K562 (cell line): ENCODE measurements at regions not wholly inside any gene's neighbourhood (a gene's known extent, or its start where the extent isn't known, plus 50 kb on each side); places are given as distances from the start of the nearest gene placed in this dataset.
"Not testable (repeated sequence)": the region's sequence is repeated elsewhere in the genome, so short reads cannot be mapped to it uniquely, and the experiment has no call there.

ENCODE experiments used
- ATAC-seq: fragments of 200-7000 bp; cut with Tn5 transposase; 3 replicates; pipeline ENCODE4 v1.9.1; 2020; ENCODE audit warnings: moderate library complexity
- BruUV-seq: library from RNA; stranded (reverse); fragments of 400-500 nt; replicated peaks from 2 replicates; lab custom pipeline; 2021; lab: Mats Ljungman, UMichigan
- CTCF ChIA-PET: fragments of 300-600 bp; formaldehyde crosslinking; extraction: SDS; loops from one replicate; lab custom pipeline; 2021; ENCODE audit warnings: low intra/inter-chr PET ratio; lab: Yijun Ruan, JAX
- POLR2A ChIA-PET: fragments of 300-600, 350-650 bp; sonication (Branson Sonifier 250); formaldehyde crosslinking; extraction: SDS; loops from one replicate; lab custom pipeline; 2021; ENCODE audit warnings: antibody characterized with exemption, inconsistent platforms; lab: Yijun Ruan, JAX
- DNase-seq, 4 experiments: peaks; one replicate each; pipeline versions ENCODE4 v3.0.0 to v3.0.0-alpha.2; 2011 to 2018; ENCODE audit warnings: low spot score in 3 of 4, mixed read lengths in 3 of 4; ENCODE audit errors: extremely low read depth in 1 of 4
- FAIRE-seq: peaks from 2 replicates; lab custom pipeline; 2011; peaks lifted over from hg19 to GRCh38; lab: Jason Lieb, UNC
- H2AFZ ChIP-seq: 2 replicates; pipeline ENCODE4 v1.6.0; 2011; ENCODE audit warnings: low read depth, low read length, control low read depth, inconsistent platforms
- H3K27ac ChIP-seq: fragments of 200-600 bp; 3 replicates; pipeline ENCODE4 v1.8.0; 2011; ENCODE audit warnings: low read depth, mild to moderate bottlenecking, control low read depth, inconsistent platforms, low read length, moderate library complexity, mixed read lengths; ENCODE audit errors: extremely low read depth
- H3K27me3 ChIP-seq, 2 experiments: fragments of 300-600 bp in 1 of 2; 2 replicates in 1 of 2; 3 replicates in 1 of 2; pipeline versions ENCODE4 v1.6.0 to v1.8.0; 2011; ENCODE audit warnings: inconsistent platforms in 2 of 2, low read length in 2 of 2, mild to moderate bottlenecking in 1 of 2, mixed read lengths in 1 of 2, moderate library complexity in 1 of 2; ENCODE audit not compliant: control insufficient read depth in 2 of 2, insufficient read depth in 2 of 2
- H3K36me3 ChIP-seq: fragments of 300-600 bp; 3 replicates; pipeline ENCODE4 v1.8.0; 2011; ENCODE audit warnings: mild to moderate bottlenecking, low read length, inconsistent platforms; ENCODE audit not compliant: control insufficient read depth, insufficient read depth
- H3K4me1 ChIP-seq, 2 experiments: fragments of 200-600 bp in 1 of 2; replicated peaks in 1 of 2; 2 replicates in 1 of 2; 3 replicates in 1 of 2; pipeline versions ENCODE4 v1.5.1 to v1.8.0; 2011; ENCODE audit warnings: inconsistent platforms in 2 of 2, low read length in 2 of 2, mild to moderate bottlenecking in 1 of 2, mixed read lengths in 1 of 2, moderate library complexity in 1 of 2; ENCODE audit not compliant: control insufficient read depth in 2 of 2, insufficient read depth in 2 of 2
- H3K4me2 ChIP-seq: 2 replicates; pipeline ENCODE4 v1.6.1; 2011; ENCODE audit warnings: low read length, control low read depth, inconsistent platforms, mixed read lengths; ENCODE audit not compliant: insufficient read depth
- H3K4me3 ChIP-seq: fragments of 200-600 bp; sonication (generic), shearing (Covaris generic); 2 replicates; pipeline ENCODE4 v1.5.1; 2016; ENCODE audit warnings: control low read depth, inconsistent platforms
- H3K79me2 ChIP-seq: fragments of 200-600 bp; 3 replicates; pipeline ENCODE4 v1.8.0; 2011; ENCODE audit warnings: low read length, inconsistent platforms; ENCODE audit not compliant: control insufficient read depth, insufficient read depth
- H3K9ac ChIP-seq, 2 experiments: 2 replicates each; pipeline versions ENCODE4 v1.6.0 to v1.6.1; 2011; ENCODE audit warnings: low read depth in 2 of 2, low read length in 2 of 2, control low read depth in 1 of 2, inconsistent platforms in 1 of 2, mild to moderate bottlenecking in 1 of 2, mixed read lengths in 1 of 2; ENCODE audit not compliant: insufficient read depth in 1 of 2
- H3K9me1 ChIP-seq: one replicate; pipeline ENCODE4 v1.6.0; 2011; ENCODE audit warnings: inconsistent platforms, mild to moderate bottlenecking, low read length, moderate library complexity; ENCODE audit not compliant: control insufficient read depth, insufficient read depth
- H3K9me3 ChIP-seq: replicated peaks from 2 replicates; pipeline ENCODE4 v1.5.1; 2011; ENCODE audit warnings: low read depth, low read length, inconsistent platforms; ENCODE audit not compliant: control insufficient read depth, insufficient read depth
- H4K20me1 ChIP-seq: replicated peaks from 2 replicates; pipeline ENCODE4 v1.6.1; 2011; ENCODE audit warnings: low read length, inconsistent platforms, mixed read lengths; ENCODE audit not compliant: control insufficient read depth, insufficient read depth
- WGBS: fragments of 100-300 bp; shearing (Covaris generic); methylation state at CpG from one replicate; pipeline ENCODE4 v1.1.6; 2016; ENCODE audit warnings: low coverage, mixed read lengths; ENCODE audit not compliant: insufficient coverage; ENCODE audit errors: missing lambda C conversion rate; 5-methylcytosine and 5-hydroxymethylcytosine counted together
- in situ Hi-C: fragments of 300-500 bp; cut with MboI; formaldehyde crosslinking; loops from 4 replicates; pipeline ENCODE4 v1.15.0; 2018; ENCODE audit warnings: inconsistent platforms, mixed read lengths
- intact Hi-C: fragments of 100-400 bp; cut with micrococcal nuclease; formaldehyde crosslinking; loops from 2 replicates; pipeline ENCODE4 v1.14.2; 2022

DNA sequence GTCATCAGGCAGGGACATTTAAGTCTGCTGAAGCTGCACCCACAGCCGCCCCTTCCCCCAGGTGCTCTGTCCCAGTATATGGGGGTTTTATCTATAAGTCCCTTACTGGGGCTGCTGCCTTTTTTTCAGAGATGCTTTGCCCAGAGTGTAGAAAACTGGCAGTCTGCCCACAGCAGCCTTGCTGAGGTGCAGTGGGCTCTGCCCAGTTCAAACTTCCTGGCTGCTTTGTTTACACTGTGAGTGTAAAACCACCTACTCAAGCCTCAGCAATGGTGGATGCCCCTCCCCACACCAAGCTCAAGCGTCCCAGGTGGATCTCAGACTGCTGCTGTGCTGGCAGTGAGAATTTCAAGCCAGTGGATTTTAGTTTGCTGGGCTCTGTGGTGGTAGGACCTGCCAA, 114.2 kb upstream of the GLRA1 start:
- FAIRE-seq, intact Hi-C loops: not testable (repeated sequence)

DNA sequence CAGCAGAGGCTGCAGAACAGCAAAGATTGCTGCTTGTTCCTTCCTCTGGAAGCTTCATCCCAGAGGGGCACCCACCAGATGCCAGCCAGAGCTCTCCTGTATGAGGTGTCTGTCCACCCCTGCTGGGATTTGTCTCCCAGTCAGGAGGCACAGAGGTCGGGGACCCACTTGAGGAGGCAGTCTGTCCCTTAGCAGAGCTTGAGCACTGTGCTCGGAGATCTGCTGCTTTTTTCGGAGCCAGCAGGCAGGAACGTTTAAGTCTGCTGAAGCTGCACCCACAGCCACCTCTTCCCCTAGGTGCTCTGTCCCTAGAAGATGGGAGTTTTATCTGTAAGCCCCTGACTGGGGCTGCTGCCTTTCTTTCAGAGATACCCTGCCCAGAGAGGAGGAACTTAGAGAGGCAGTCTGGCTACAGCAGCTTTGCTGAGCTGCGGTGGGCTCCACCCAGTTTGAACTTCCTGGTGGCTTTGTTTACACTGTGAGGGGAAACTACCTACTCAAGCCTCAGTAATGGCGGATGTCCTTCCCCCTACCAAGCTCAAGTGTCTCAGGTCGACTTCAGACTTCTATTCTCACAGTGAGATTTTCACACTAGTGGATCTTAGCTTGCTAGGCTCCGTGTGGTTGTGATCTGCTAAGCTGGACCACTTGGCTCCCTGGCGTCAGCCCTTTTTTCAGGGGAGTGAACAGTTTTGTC, 101.8 kb upstream of the GLRA1 start:
- H3K4me1 ChIP-seq, H3K4me2 ChIP-seq, DNase-seq, intact Hi-C loops, H3K36me3 ChIP-seq, in situ Hi-C loops, H3K9me3 ChIP-seq, H3K9ac ChIP-seq, H3K9me1 ChIP-seq, H2AFZ ChIP-seq, FAIRE-seq, H4K20me1 ChIP-seq, H3K4me3 ChIP-seq, ATAC-seq, H3K79me2 ChIP-seq, H3K27me3 ChIP-seq, CTCF ChIA-PET, BruUV-seq, H3K27ac ChIP-seq, POLR2A ChIA-PET: not testable (repeated sequence)
- 2% methylated on average over 9 of the region's 9 CpGs for WGBS

More for the DNA sequence above, 114.2 kb upstream of the GLRA1 start:
- H3K27me3 ChIP-seq, H4K20me1 ChIP-seq, H3K36me3 ChIP-seq, H3K4me3 ChIP-seq, BruUV-seq, ATAC-seq, in situ Hi-C loops, H3K27ac ChIP-seq, H3K4me2 ChIP-seq, POLR2A ChIA-PET, H3K9ac ChIP-seq, CTCF ChIA-PET, H3K9me1 ChIP-seq, H3K4me1 ChIP-seq, H2AFZ ChIP-seq, H3K9me3 ChIP-seq, DNase-seq, H3K79me2 ChIP-seq: not testable (repeated sequence)
- 0% methylated on average over 2 of the region's 2 CpGs for WGBS
